GM12892 (cell line): ENCODE measurements at regions not wholly inside any gene's neighbourhood (a gene's known extent, or its start where the extent isn't known, plus 50 kb on each side); places are given as distances from the start of the nearest gene placed in this dataset.

ENCODE experiments used
- POLR2A ChIP-seq: IDR thresholded peaks from 2 replicates; pipeline ENCODE4 v1.6.1; 2011; ENCODE audit warnings: low read depth, low read length, control low read depth
- POLR2AphosphoS5 ChIP-seq: IDR thresholded peaks from 2 replicates; pipeline ENCODE4 v1.6.1; 2011; ENCODE audit warnings: low read depth, low read length, control low read depth

- TF ChIP-seq POLR2AphosphoS5 (no peak), POLR2A (no peak)
These were observed 158.1 kb downstream of the CDH26 start for GRCh38 chr20:60116128-60116909.
